H1 (cell line): ENCODE measurements at regions not wholly inside any gene's neighbourhood (a gene's known extent, or its start where the extent isn't known, plus 50 kb on each side); places are given as distances from the start of the nearest gene placed in this dataset.

Source experiments
- CTCF ChIA-PET: fragments of 300-600 bp; sonication (Branson Sonifier 250); formaldehyde crosslinking; loops from one replicate; lab custom pipeline; 2021; ENCODE audit not compliant: partially characterized antibody; lab: Charles Lee
- POLR2A ChIA-PET: fragments of 300-600 bp; sonication (Branson Sonifier 250); formaldehyde crosslinking; loops from one replicate; lab custom pipeline; 2021; ENCODE audit warnings: inconsistent platforms; ENCODE audit not compliant: partially characterized antibody; lab: Charles Lee
- DNase-seq, 2 experiments: peaks; one replicate each; pipeline versions ENCODE4 v3.0.0 to v3.0.0-alpha.2; 2010 to 2022; ENCODE audit warnings: low spot score in 2 of 2, low read depth in 1 of 2, mixed read lengths in 1 of 2
- FAIRE-seq: peaks from 2 replicates; lab custom pipeline; 2011; peaks lifted over from hg19 to GRCh38; lab: Jason Lieb, UNC
- H2AFZ ChIP-seq: 2 replicates; pipeline ENCODE4 v1.8.1; 2012; ENCODE audit warnings: low read length, inconsistent platforms
- H2AK5ac ChIP-seq: 2 replicates; pipeline ENCODE4 v1.6.1; 2013; ENCODE audit warnings: low read depth, low read length
- H2BK120ac ChIP-seq: replicated peaks from 2 replicates; pipeline ENCODE3; 2013; ENCODE audit warnings: low read depth, low read length, inconsistent platforms
- H2BK12ac ChIP-seq: 2 replicates; pipeline ENCODE4 v1.6.1; 2013; ENCODE audit warnings: low read depth, low read length
- H2BK15ac ChIP-seq: 2 replicates; pipeline ENCODE4 v1.6.1; 2013; ENCODE audit warnings: low read length
- H2BK20ac ChIP-seq: 2 replicates; pipeline ENCODE4 v1.6.1; 2013; ENCODE audit warnings: low read length
- H2BK5ac ChIP-seq: 2 replicates; pipeline ENCODE4 v1.6.1; 2013; ENCODE audit warnings: low read depth, low read length
- H3K14ac ChIP-seq: 2 replicates; pipeline ENCODE4 v1.6.1; 2013; ENCODE audit warnings: inconsistent platforms; ENCODE audit not compliant: insufficient read length
- H3K18ac ChIP-seq: 2 replicates; pipeline ENCODE4 v1.6.1; 2013; ENCODE audit warnings: low read length; ENCODE audit errors: extremely low read depth
- H3K23ac ChIP-seq: 2 replicates; pipeline ENCODE4 v1.6.1; 2013; ENCODE audit warnings: inconsistent platforms; ENCODE audit not compliant: insufficient read length
- H3K23me2 ChIP-seq: 2 replicates; pipeline ENCODE4 v1.6.1; 2013; ENCODE audit warnings: low read depth, low read length
- H3K27ac ChIP-seq: 2 replicates; pipeline ENCODE4 v1.6.1; 2011; ENCODE audit warnings: low read depth, low read length, inconsistent platforms
- H3K27me3 ChIP-seq, 4 experiments: replicated peaks in 1 of 4; 1 replicate in 1 of 4; 2 replicates in 3 of 4; pipeline versions ENCODE4 v1.6.1 to v1.8.1; 2011 to 2013; ENCODE audit warnings: low read length in 3 of 4, mild to moderate bottlenecking in 3 of 4, inconsistent platforms in 2 of 4, mixed read lengths in 2 of 4, moderate library complexity in 1 of 4; ENCODE audit not compliant: control insufficient read depth in 3 of 4, insufficient read depth in 3 of 4; ENCODE audit errors: extremely low read depth in 1 of 4
- H3K36me3 ChIP-seq, 4 experiments: 2 replicates each; pipeline versions ENCODE4 v1.6.1 to v1.8.1; 2011 to 2013; ENCODE audit warnings: mild to moderate bottlenecking in 4 of 4, low read length in 3 of 4, moderate library complexity in 2 of 4, control low read depth in 1 of 4, inconsistent platforms in 1 of 4; ENCODE audit not compliant: insufficient read depth in 4 of 4, control insufficient read depth in 2 of 4
- H3K4ac ChIP-seq: replicated peaks from 2 replicates; pipeline ENCODE3; 2013; ENCODE audit warnings: low read length, low read depth, mixed read lengths, inconsistent platforms; ENCODE audit not compliant: insufficient read length
- H3K4me1 ChIP-seq, 4 experiments: replicated peaks in 1 of 4; 1 replicate in 1 of 4; 2 replicates in 3 of 4; pipeline versions ENCODE4 v1.6.1 to v1.8.1; 2011 to 2013; ENCODE audit warnings: low read length in 3 of 4, inconsistent platforms in 2 of 4, mixed read lengths in 1 of 4; ENCODE audit not compliant: insufficient read depth in 4 of 4, control insufficient read depth in 3 of 4
- H3K4me2 ChIP-seq, 2 experiments: 2 replicates each; pipeline versions ENCODE4 v1.6.1 to v1.8.1; 2011 to 2013; ENCODE audit warnings: low read depth in 2 of 2, low read length in 2 of 2, control low read depth in 1 of 2, inconsistent platforms in 1 of 2, mild to moderate bottlenecking in 1 of 2; ENCODE audit not compliant: insufficient read depth in 1 of 2
- H3K4me3 ChIP-seq, 4 experiments: fragments of 200-600, 300-600 bp in 1 of 4; sonication (generic), shearing (Covaris generic), sonication (Bioruptor Twin) in 1 of 4; 2 replicates each; pipeline versions ENCODE4 v1.5.1 to v1.8.1; 2011 to 2016; ENCODE audit warnings: low read length in 4 of 4, low read depth in 3 of 4, control low read depth in 2 of 4, inconsistent platforms in 2 of 4, mild to moderate bottlenecking in 2 of 4, mixed read lengths in 1 of 4, moderate library complexity in 1 of 4; ENCODE audit not compliant: insufficient read depth in 2 of 4; ENCODE audit errors: extremely low read depth in 1 of 4
- H3K56ac ChIP-seq: replicated peaks from 2 replicates; pipeline ENCODE3; 2013; ENCODE audit warnings: low read depth, mild to moderate bottlenecking, mixed read lengths, low read length, inconsistent platforms; ENCODE audit not compliant: insufficient read length
- H3K79me1 ChIP-seq: 2 replicates; pipeline ENCODE4 v1.6.1; 2013; ENCODE audit warnings: low read depth, low read length, control low read depth
- H3K79me2 ChIP-seq, 2 experiments: 2 replicates each; pipeline versions ENCODE4 v1.6.1 to v1.8.1; 2012 to 2013; ENCODE audit warnings: low read length in 2 of 2, mild to moderate bottlenecking in 2 of 2, inconsistent platforms in 1 of 2; ENCODE audit not compliant: insufficient read depth in 2 of 2, control insufficient read depth in 1 of 2
- H3K9ac ChIP-seq, 4 experiments: replicated peaks in 1 of 4; 1 replicate in 1 of 4; 2 replicates in 3 of 4; pipeline versions ENCODE4 v1.6.1 to v1.8.1; 2011 to 2013; ENCODE audit warnings: low read depth in 3 of 4, low read length in 3 of 4, control low read depth in 2 of 4, mild to moderate bottlenecking in 2 of 4, moderate library complexity in 2 of 4, inconsistent platforms in 1 of 4; ENCODE audit errors: extremely low read depth in 1 of 4
- H3K9me3 ChIP-seq, 2 experiments: 2 replicates each; pipeline versions ENCODE4 v1.6.1 to v1.8.1; 2012 to 2013; ENCODE audit warnings: mild to moderate bottlenecking in 2 of 2, moderate library complexity in 2 of 2, control low read depth in 1 of 2, inconsistent platforms in 1 of 2, low read depth in 1 of 2, low read length in 1 of 2, mixed read lengths in 1 of 2; ENCODE audit not compliant: insufficient read depth in 2 of 2
- H4K20me1 ChIP-seq, 2 experiments: replicated peaks in 1 of 2; 2 replicates each; pipeline versions ENCODE3 to v1.8.1; 2011 to 2013; ENCODE audit warnings: inconsistent platforms in 2 of 2, low read length in 2 of 2, mild to moderate bottlenecking in 1 of 2; ENCODE audit not compliant: insufficient read depth in 2 of 2, control insufficient read depth in 1 of 2
- H4K5ac ChIP-seq: 2 replicates; pipeline ENCODE4 v1.6.1; 2013; ENCODE audit warnings: low read length, low read depth, mixed read lengths, inconsistent platforms; ENCODE audit not compliant: insufficient read length
- H4K8ac ChIP-seq: 2 replicates; pipeline ENCODE4 v1.8.0; 2013; ENCODE audit warnings: mild to moderate bottlenecking, moderate library complexity, low read length, inconsistent platforms; ENCODE audit not compliant: insufficient read depth; ENCODE audit errors: extremely low read depth
- H4K91ac ChIP-seq: replicated peaks from 2 replicates; pipeline ENCODE3; 2013; ENCODE audit warnings: low read length, mixed read lengths, inconsistent platforms; ENCODE audit not compliant: insufficient read length
- WGBS, 2 experiments: shearing (Covaris generic) in 1 of 2; methylation state at CpG; one replicate each; pipeline versions ENCODE4 v1.1.6 to v1.1.7; 2013 to 2015; ENCODE audit warnings: low lambda C conversion rate in 2 of 2, mixed read lengths in 2 of 2, inconsistent platforms in 1 of 2, low coverage in 1 of 2, missing lambda C conversion rate in 1 of 2; ENCODE audit not compliant: insufficient replicate concordance in 2 of 2, insufficient coverage in 1 of 2, insufficient read length in 1 of 2; ENCODE audit errors: extremely low coverage in 1 of 2, missing lambda C conversion rate in 1 of 2; 5-methylcytosine and 5-hydroxymethylcytosine counted together
- TF ChIP-seq, protein P1 (sequence below): IDR thresholded peaks from 2 replicates; pipeline ENCODE4 v1.6.1; 2012; ENCODE audit warnings: inconsistent platforms

DNA sequence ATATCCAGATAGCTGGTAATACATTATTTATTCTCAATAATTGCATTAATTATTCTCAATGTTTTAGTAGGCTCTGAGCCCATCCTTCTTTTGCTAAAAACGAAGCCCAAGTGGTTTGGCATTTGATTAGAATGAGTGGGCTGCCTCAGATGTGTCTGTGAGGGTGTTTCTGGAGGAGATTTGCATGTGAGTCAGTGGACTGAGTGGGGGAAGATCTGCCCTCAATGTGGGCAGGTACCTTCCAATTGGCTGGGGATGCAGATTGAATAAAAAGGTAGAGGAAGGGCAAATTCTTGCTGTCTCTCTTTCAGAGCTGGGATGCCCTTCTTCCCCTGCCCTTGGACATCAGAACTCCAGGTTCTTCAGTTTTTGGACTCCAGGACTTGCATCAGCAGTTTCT, 290.6 kb upstream of the SMIM30 start:
- no peak for FAIRE-seq
- no peak for DNase-seq
- Histone ChIP-seq H2AFZ (no peak overlapping the region), H3K27me3 (no peaks in the 10 kb centered on the region), H2AK5ac (no peak overlapping the region), H3K9ac (no peak overlapping the region), H3K79me1 (no peaks in the 10 kb centered on the region), H4K5ac (no peak overlapping the region), H3K79me2 (no peaks in the 10 kb centered on the region), H2BK5ac (no peak overlapping the region), H2BK120ac (no peak overlapping the region), H3K4me1 (no peaks in the 10 kb centered on the region), H2BK20ac (no peak overlapping the region), H3K18ac (no peak overlapping the region), H3K23me2 (no peaks in the 10 kb centered on the region), H3K14ac (no peak overlapping the region), H3K4me3 (no peak overlapping the region), H2BK15ac (no peak overlapping the region), H4K8ac (no peak overlapping the region), H2BK12ac (no peak overlapping the region), H3K36me3 (no peaks in the 10 kb centered on the region), H3K27ac (no peak overlapping the region), H3K4me2 (no peak overlapping the region), H3K23ac (no peak overlapping the region), H4K91ac (no peak overlapping the region), H4K20me1 (no peaks in the 10 kb centered on the region), H3K56ac (no peak overlapping the region), H3K4ac (no peak overlapping the region), H3K9me3 (no peaks in the 10 kb centered on the region)
- POLR2A ChIA-PET = no interaction called here
- CTCF ChIA-PET = interaction anchor here (0.8 to 2.7 kb wide), 2 partner anchors 9 to 13 kb away, joined by 3 to 11 read pairs; no protein-coding TSS in a partner anchor
- TF ChIP-seq, protein P1, sequence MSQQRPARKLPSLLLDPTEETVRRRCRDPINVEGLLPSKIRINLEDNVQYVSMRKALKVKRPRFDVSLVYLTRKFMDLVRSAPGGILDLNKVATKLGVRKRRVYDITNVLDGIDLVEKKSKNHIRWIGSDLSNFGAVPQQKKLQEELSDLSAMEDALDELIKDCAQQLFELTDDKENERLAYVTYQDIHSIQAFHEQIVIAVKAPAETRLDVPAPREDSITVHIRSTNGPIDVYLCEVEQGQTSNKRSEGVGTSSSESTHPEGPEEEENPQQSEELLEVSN = no peak
- 90% methylated on average over 1 of the region's 1 CpG; no CpG with 5 or more reads in 1 of the 2 experiments for WGBS, 2 experiments
